D721Med (cell line): ENCODE measurements at regions not wholly inside any gene's neighbourhood (a gene's known extent, or its start where the extent isn't known, plus 50 kb on each side); places are given as distances from the start of the nearest gene placed in this dataset.
"Not testable (repeated sequence)": the region's sequence is repeated elsewhere in the genome, so short reads cannot be mapped to it uniquely, and the experiment has no call there.

Experiments
- DNase-seq: peaks from one replicate; pipeline ENCODE4 v3.0.0; 2011; ENCODE audit warnings: low spot score; ENCODE audit not compliant: insufficient read length
- FAIRE-seq: peaks from 2 replicates; lab custom pipeline; 2011; peaks lifted over from hg19 to GRCh38; lab: Jason Lieb, UNC
- TF ChIP-seq, protein P1 (sequence below): IDR thresholded peaks from 2 replicates; pipeline ENCODE4 v1.5.1; 2012; ENCODE audit warnings: mild to moderate bottlenecking, control low read depth; ENCODE audit not compliant: insufficient read depth; ENCODE audit errors: missing control alignments

GRCh38 chr22:19593991-19594569, 69.9 kb upstream of the CLDN5 start:
- TF ChIP-seq, protein P1, sequence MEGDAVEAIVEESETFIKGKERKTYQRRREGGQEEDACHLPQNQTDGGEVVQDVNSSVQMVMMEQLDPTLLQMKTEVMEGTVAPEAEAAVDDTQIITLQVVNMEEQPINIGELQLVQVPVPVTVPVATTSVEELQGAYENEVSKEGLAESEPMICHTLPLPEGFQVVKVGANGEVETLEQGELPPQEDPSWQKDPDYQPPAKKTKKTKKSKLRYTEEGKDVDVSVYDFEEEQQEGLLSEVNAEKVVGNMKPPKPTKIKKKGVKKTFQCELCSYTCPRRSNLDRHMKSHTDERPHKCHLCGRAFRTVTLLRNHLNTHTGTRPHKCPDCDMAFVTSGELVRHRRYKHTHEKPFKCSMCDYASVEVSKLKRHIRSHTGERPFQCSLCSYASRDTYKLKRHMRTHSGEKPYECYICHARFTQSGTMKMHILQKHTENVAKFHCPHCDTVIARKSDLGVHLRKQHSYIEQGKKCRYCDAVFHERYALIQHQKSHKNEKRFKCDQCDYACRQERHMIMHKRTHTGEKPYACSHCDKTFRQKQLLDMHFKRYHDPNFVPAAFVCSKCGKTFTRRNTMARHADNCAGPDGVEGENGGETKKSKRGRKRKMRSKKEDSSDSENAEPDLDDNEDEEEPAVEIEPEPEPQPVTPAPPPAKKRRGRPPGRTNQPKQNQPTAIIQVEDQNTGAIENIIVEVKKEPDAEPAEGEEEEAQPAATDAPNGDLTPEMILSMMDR: no peak
- DNase-seq (no peak), FAIRE-seq (no peak)

DNA sequence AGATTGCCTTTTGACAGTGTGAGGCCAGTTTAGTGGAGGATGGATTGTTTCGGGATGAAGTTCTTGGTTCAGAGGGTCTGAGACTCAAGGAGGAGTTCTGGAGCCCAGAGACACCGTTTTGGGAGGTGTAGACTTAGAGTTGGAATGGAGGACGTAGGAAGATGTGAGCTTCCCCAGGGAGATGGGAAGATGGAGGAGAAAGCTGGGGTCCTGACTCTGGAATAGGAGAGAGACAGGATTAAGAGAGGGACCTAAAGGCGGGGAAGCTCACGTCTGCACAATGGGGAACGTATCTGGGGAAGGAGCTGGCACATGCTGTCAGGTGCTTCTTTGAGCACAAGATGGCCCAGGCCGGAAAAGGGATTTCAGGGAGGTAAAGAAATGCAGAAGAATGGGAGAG, 71.3 kb upstream of the CLDN5 start:
- FAIRE-seq: no peak
- no peak for DNase-seq
- TF ChIP-seq, protein P1: no peak

GRCh38 chr22:19596680-19597398, 72.6 kb upstream of the CLDN5 start:
- FAIRE-seq (no peak), DNase-seq (no peak)
- TF ChIP-seq, protein P1: no peak

DNA sequence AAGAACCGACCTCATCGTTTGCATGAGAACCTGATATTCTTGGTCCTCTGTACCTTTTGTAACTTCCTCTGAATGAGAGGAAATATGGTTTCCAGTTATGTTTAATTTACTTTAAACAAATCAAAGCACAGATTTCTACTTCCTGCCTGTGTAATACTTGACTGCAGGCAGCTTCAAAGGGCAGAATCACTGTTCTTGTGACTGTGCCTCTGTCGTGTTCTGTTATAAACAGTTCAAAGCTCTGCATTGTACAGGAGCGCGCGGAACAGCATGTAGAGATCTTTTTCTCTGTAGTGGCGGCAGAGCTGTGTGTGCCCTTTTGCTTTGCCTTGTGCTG, 73.2 kb upstream of the CLDN5 start:
- DNase-seq (no peak), FAIRE-seq (no peak)
- TF ChIP-seq, protein P1: no peak

GRCh38 chr22:19598054-19598855, 74.0 kb upstream of the CLDN5 start:
- no peak for FAIRE-seq
- no peak for DNase-seq
- TF ChIP-seq, protein P1: no peak

DNA sequence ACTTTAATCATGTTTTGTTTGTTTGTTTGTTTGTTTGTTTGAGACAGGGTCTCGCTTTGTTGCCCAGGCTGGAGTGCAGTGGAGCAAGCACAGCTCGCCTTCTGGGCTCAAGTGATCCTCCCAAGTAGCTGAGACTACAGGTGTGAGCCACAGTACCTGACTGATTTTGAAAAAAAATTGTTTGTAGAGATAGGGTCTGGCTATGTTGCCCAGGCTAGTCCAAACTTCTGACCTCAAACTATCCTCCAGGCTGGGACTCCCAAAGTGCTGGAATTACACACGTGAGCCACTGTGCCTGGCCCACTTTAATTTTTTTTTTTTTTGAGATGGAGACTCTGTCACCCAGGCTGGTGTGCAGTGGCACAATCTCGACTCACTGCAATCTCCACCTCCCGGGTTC, 74.8 kb upstream of the CLDN5 start:
- TF ChIP-seq, protein P1: no peak

DNA sequence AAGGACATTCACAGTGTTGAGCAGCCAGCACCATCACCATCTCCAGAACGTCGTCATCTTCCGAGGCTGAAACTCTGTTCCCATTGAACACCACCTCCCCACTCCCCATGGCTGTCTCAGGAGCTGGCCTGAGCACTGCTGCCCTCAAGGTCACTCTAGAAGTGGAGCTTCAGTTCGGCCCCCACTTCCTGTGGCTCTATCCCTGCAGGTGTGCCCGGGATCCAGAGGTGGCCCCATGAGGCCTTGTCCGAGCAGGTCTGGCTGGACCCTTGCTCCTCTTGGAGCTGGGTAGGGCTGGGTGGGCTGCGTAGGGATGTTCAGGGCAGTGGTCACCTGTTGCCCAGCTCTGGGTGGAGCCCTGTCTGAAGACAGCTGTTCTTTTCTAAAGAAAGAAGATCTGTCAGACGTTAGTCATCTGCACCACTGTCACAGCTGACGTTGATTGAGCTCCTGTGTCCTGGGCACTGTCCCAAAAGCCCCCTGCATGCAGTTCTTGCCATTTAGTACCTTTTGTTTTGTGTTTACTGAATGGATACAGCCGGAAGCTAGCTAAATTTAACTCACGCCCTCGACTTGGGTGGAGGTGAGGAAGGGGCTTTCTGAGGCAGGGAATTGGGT, 75.5 kb upstream of the CLDN5 start:
- FAIRE-seq (no peak), DNase-seq (no peak)
- TF ChIP-seq, protein P1: no peak

More for the DNA sequence above, 74.8 kb upstream of the CLDN5 start:
- DNase-seq: no peak
- FAIRE-seq: no peak

GRCh38 chr22:19603346-19603745, 79.1 kb upstream of the CLDN5 start:
- not testable (repeated sequence) for FAIRE-seq, DNase-seq
